Keratinocyte (primary cell): ENCODE measurements at regions not wholly inside any gene's neighbourhood (a gene's known extent, or its start where the extent isn't known, plus 50 kb on each side); places are given as distances from the start of the nearest gene placed in this dataset.

Experiments
- DNase-seq: peaks from one replicate; pipeline ENCODE4 v3.0.0-alpha.2; 2011; ENCODE audit warnings: low read depth, missing footprints, low spot score
- FAIRE-seq: peaks from 2 replicates; lab custom pipeline; 2011; peaks lifted over from hg19 to GRCh38; lab: Jason Lieb, UNC
- H2AFZ ChIP-seq: 2 replicates; pipeline ENCODE4 v1.6.0; 2012; ENCODE audit warnings: low read length, control low read depth, inconsistent platforms; ENCODE audit not compliant: control insufficient read depth
- H3K27ac ChIP-seq: 2 replicates; pipeline ENCODE4 v1.5.1; 2011; ENCODE audit warnings: low read length; ENCODE audit not compliant: control insufficient read depth, insufficient read depth
- H3K27me3 ChIP-seq: 3 replicates; pipeline ENCODE4 v1.6.0; 2011; ENCODE audit warnings: low read length; ENCODE audit not compliant: control insufficient read depth, insufficient read depth; ENCODE audit errors: extremely low read depth
- H3K36me3 ChIP-seq, 2 experiments: 2 replicates in 1 of 2; 3 replicates in 1 of 2; pipeline ENCODE4 v1.5.1; 2011; ENCODE audit warnings: low read length in 2 of 2, mild to moderate bottlenecking in 1 of 2; ENCODE audit not compliant: control insufficient read depth in 2 of 2, insufficient read depth in 2 of 2; ENCODE audit errors: extremely low read depth in 1 of 2
- H3K4me1 ChIP-seq: 3 replicates; pipeline ENCODE4 v1.5.1; 2011; ENCODE audit warnings: low read length; ENCODE audit not compliant: control insufficient read depth, insufficient read depth; ENCODE audit errors: extremely low read depth
- H3K4me2 ChIP-seq: 3 replicates; pipeline ENCODE4 v1.6.0; 2011; ENCODE audit warnings: low read depth, low read length; ENCODE audit not compliant: control insufficient read depth, insufficient read depth; ENCODE audit errors: extremely low read depth
- H3K4me3 ChIP-seq, 3 experiments: fragments of 200-600 bp in 1 of 3; sonication (generic) in 1 of 3; 2 replicates in 2 of 3; 3 replicates in 1 of 3; pipeline ENCODE4 v1.5.1; 2011 to 2016; ENCODE audit warnings: low read length in 3 of 3, mild to moderate bottlenecking in 3 of 3, control low read depth in 2 of 3, inconsistent platforms in 1 of 3, low read depth in 1 of 3, mixed read lengths in 1 of 3, mixed run types in 1 of 3, moderate library complexity in 1 of 3; ENCODE audit not compliant: control insufficient read depth in 2 of 3, insufficient read depth in 2 of 3; ENCODE audit errors: extremely low read depth in 1 of 3
- H3K79me2 ChIP-seq: 2 replicates; pipeline ENCODE4 v1.6.0; 2012; ENCODE audit warnings: low read length; ENCODE audit not compliant: control insufficient read depth, insufficient read depth
- H3K9ac ChIP-seq: 3 replicates; pipeline ENCODE4 v1.6.0; 2011; ENCODE audit warnings: low read length; ENCODE audit not compliant: control insufficient read depth, insufficient read depth; ENCODE audit errors: extremely low read depth
- H3K9me1 ChIP-seq: 3 replicates; pipeline ENCODE4 v1.6.0; 2011; ENCODE audit warnings: low read length; ENCODE audit not compliant: control insufficient read depth, insufficient read depth; ENCODE audit errors: extremely low read depth
- H3K9me3 ChIP-seq: 2 replicates; pipeline ENCODE4 v1.5.1; 2012; ENCODE audit warnings: low read depth, low read length; ENCODE audit not compliant: control insufficient read depth
- H4K20me1 ChIP-seq: 3 replicates; pipeline ENCODE4 v1.6.0; 2011; ENCODE audit warnings: low read length; ENCODE audit not compliant: control insufficient read depth, insufficient read depth; ENCODE audit errors: extremely low read depth
- EZH2 ChIP-seq: IDR thresholded peaks from one replicate; pipeline ENCODE4 v1.6.1; 2012; ENCODE audit warnings: inconsistent platforms, mild to moderate bottlenecking, low read length, moderate library complexity
- dilution Hi-C: fragments of 300-500 bp; cut with MboI; formaldehyde crosslinking; loops from one replicate; pipeline ENCODE4 v1.7.0; 2020; ENCODE audit warnings: low sequenced_read_pairs; ENCODE audit not compliant: extremely low pct_ligation_motif_present
- TF ChIP-seq, protein P1 (sequence below), 3 experiments: IDR thresholded peaks in 1 of 3; conservative IDR thresholded peaks in 1 of 3; optimal IDR thresholded peaks in 1 of 3; 2 replicates in 2 of 3; 3 replicates in 1 of 3; pipeline versions ENCODE3 to v1.5.1; 2011; ENCODE audit warnings: low read length in 3 of 3, mild to moderate bottlenecking in 3 of 3, moderate library complexity in 2 of 3, control low read depth in 1 of 3, inconsistent platforms in 1 of 3; ENCODE audit not compliant: insufficient read depth in 2 of 3; ENCODE audit errors: extremely low read depth in 1 of 3

GRCh38 chr4:189200353-189200752 is 740.3 kb upstream of the FRG1 start:
- no peak overlapping the region for H3K27ac ChIP-seq
- no peaks in the 10 kb centered on the region for H3K9me3 ChIP-seq
- no peak overlapping the region for H3K4me3 ChIP-seq
- no peak overlapping the region for H2AFZ ChIP-seq
- H3K36me3 ChIP-seq, result no peaks in the 10 kb centered on the region
- H3K9me1 ChIP-seq, result no peaks in the 10 kb centered on the region
- H3K9ac ChIP-seq, result no peak overlapping the region
- no peaks in the 10 kb centered on the region for H3K79me2 ChIP-seq
- TF ChIP-seq EZH2, result no peak
- TF ChIP-seq, protein P1, sequence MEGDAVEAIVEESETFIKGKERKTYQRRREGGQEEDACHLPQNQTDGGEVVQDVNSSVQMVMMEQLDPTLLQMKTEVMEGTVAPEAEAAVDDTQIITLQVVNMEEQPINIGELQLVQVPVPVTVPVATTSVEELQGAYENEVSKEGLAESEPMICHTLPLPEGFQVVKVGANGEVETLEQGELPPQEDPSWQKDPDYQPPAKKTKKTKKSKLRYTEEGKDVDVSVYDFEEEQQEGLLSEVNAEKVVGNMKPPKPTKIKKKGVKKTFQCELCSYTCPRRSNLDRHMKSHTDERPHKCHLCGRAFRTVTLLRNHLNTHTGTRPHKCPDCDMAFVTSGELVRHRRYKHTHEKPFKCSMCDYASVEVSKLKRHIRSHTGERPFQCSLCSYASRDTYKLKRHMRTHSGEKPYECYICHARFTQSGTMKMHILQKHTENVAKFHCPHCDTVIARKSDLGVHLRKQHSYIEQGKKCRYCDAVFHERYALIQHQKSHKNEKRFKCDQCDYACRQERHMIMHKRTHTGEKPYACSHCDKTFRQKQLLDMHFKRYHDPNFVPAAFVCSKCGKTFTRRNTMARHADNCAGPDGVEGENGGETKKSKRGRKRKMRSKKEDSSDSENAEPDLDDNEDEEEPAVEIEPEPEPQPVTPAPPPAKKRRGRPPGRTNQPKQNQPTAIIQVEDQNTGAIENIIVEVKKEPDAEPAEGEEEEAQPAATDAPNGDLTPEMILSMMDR (optimal IDR thresholded peaks at IDR 0.05 in 1 of 3, IDR thresholded peaks at IDR 0.05 in 1 of 3, conservative IDR thresholded peaks at IDR 0.05 in 1 of 3; ENCODE audit: extremely low read depth in 1 of 3, insufficient read depth in 2 of 3, low read length in 3 of 3), result no peak
- no peaks in the 10 kb centered on the region for H3K4me1 ChIP-seq
- dilution Hi-C loops, result no loop called here
- no peaks in the 10 kb centered on the region for H3K27me3 ChIP-seq
- H3K4me2 ChIP-seq, result no peak overlapping the region
- FAIRE-seq (no peak), DNase-seq (no peak)
- H4K20me1 ChIP-seq, result no peaks in the 10 kb centered on the region

- H3K79me2 ChIP-seq, result no peaks in the 10 kb centered on the region
- no peak overlapping the region for H3K27ac ChIP-seq
- no peak overlapping the region for H3K9ac ChIP-seq
- peak overlapping the region; percentile 36 for H3K4me2 ChIP-seq
- no peaks in the 10 kb centered on the region for H3K27me3 ChIP-seq
- dilution Hi-C loops, result no loop called here
- no peak overlapping the region for H3K4me3 ChIP-seq
- H3K9me3 ChIP-seq, result no peaks in the 10 kb centered on the region
- H3K4me1 ChIP-seq, result no peaks in the 10 kb centered on the region
- H3K36me3 ChIP-seq, result no peaks in the 10 kb centered on the region
- H4K20me1 ChIP-seq, result no peaks in the 10 kb centered on the region
- peak overlapping the region; percentile 34 for H2AFZ ChIP-seq
- no peak for DNase-seq
- FAIRE-seq, result no peak
- TF ChIP-seq, protein P1 (optimal IDR thresholded peaks at IDR 0.05 in 1 of 3, IDR thresholded peaks at IDR 0.05 in 1 of 3, conservative IDR thresholded peaks at IDR 0.05 in 1 of 3; ENCODE audit: extremely low read depth in 1 of 3, insufficient read depth in 2 of 3, low read length in 3 of 3), result peak; percentile 59 to 83 (median 66)
- TF ChIP-seq EZH2, result no peak
- H3K9me1 ChIP-seq, result no peaks in the 10 kb centered on the region
Observed at GRCh38 chr4:189202182-189202868, 738.3 kb upstream of the FRG1 start.
